Uterus (tissue), 2 donors: ENCODE measurements at regions not wholly inside any gene's neighbourhood (a gene's known extent, or its start where the extent isn't known, plus 50 kb on each side); places are given as distances from the start of the nearest gene placed in this dataset.

Experiments
- POLR2A ChIP-seq, 2 donors: fragments of 450-650 bp; IDR thresholded peaks; one replicate each; pipeline ENCODE4 v1.6.1; 2016; ENCODE audit warnings: antibody characterized with exemption in 2 of 2, mild to moderate bottlenecking in 1 of 2, moderate library complexity in 1 of 2
- TF ChIP-seq, protein P1 (sequence below), 4 experiments: fragments of 200-600 bp in 2 of 4; fragments of 450-650 bp in 2 of 4; sonication (generic) in 2 of 4; IDR thresholded peaks; one replicate each; pipeline ENCODE4 v1.5.1; 2016 to 2019; ENCODE audit warnings: antibody characterized with exemption in 4 of 4, mild to moderate bottlenecking in 2 of 4, moderate library complexity in 1 of 4

- TF ChIP-seq, protein P1, sequence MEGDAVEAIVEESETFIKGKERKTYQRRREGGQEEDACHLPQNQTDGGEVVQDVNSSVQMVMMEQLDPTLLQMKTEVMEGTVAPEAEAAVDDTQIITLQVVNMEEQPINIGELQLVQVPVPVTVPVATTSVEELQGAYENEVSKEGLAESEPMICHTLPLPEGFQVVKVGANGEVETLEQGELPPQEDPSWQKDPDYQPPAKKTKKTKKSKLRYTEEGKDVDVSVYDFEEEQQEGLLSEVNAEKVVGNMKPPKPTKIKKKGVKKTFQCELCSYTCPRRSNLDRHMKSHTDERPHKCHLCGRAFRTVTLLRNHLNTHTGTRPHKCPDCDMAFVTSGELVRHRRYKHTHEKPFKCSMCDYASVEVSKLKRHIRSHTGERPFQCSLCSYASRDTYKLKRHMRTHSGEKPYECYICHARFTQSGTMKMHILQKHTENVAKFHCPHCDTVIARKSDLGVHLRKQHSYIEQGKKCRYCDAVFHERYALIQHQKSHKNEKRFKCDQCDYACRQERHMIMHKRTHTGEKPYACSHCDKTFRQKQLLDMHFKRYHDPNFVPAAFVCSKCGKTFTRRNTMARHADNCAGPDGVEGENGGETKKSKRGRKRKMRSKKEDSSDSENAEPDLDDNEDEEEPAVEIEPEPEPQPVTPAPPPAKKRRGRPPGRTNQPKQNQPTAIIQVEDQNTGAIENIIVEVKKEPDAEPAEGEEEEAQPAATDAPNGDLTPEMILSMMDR (IDR thresholded peaks at IDR 0.05), result no peak
- no peak for TF ChIP-seq POLR2A (IDR thresholded peaks at IDR 0.05)
Observed at GRCh38 chr20:40481743-40482458, 207.1 kb downstream of the MAFB start.
